GM18519 (cell line): ENCODE measurements at regions not wholly inside any gene's neighbourhood (a gene's known extent, or its start where the extent isn't known, plus 50 kb on each side); places are given as distances from the start of the nearest gene placed in this dataset.

Experiments
- ATAC-seq: cut with Tn5 transposase; IDR thresholded peaks from one replicate; pipeline ENCODE4 v1.9.1; 2021; ENCODE audit warnings: mild to moderate bottlenecking, moderate library complexity; ENCODE audit not compliant: unreplicated experiment, low FRiP score

- ATAC-seq, result no peak
Measured at GRCh38 chrX:112163906-112164305, 81.3 kb upstream of the TRPC5 start.

GRCh38 chrX:112148397-112148796, 65.8 kb upstream of the TRPC5 start:
- no peak for ATAC-seq

- no peak for ATAC-seq
Measured at GRCh38 chrX:112147206-112147605, 64.6 kb upstream of the TRPC5 start.

GRCh38 chrX:112137276-112137675, 54.7 kb upstream of the TRPC5 start:
- no peak for ATAC-seq
